ENCODE measurements at regions not wholly inside any gene's neighbourhood (a gene's known extent, or its start where the extent isn't known, plus 50 kb on each side); places are given as distances from the start of the nearest gene placed in this dataset.

GRCh38 chr5:107235167-107235566 lies 435.6 kb downstream of the EFNA5 start:
- no peaks in the 10 kb centered on the region for H3K4me1 ChIP-seq (ENCODE audit: control insufficient read depth, insufficient read depth, low read length)
- no peaks in the 10 kb centered on the region for H3K9me3 ChIP-seq (ENCODE audit: control insufficient read depth, insufficient read depth, low read depth, low read length)
- TF ChIP-seq MEIS1 (CRISPR knock-in tag; IDR thresholded peaks at IDR 0.05; ENCODE audit: borderline replicate concordance) = no peak
- TF ChIP-seq REST (tag by site-specific recombination; IDR thresholded peaks at IDR 0.05) = no peak
- no peak for TF ChIP-seq SP3 (tag by site-specific recombination; IDR thresholded peaks at IDR 0.05)
- TF ChIP-seq ZNF341 (tag by site-specific recombination; IDR thresholded peaks at IDR 0.05; ENCODE audit: low read depth) = no peak
- no peak for TF ChIP-seq ZNF391 (tag by site-specific recombination; IDR thresholded peaks at IDR 0.05; ENCODE audit: borderline replicate concordance, low read depth)
- TF ChIP-seq ZBTB48 (tag by site-specific recombination; IDR thresholded peaks at IDR 0.05) = no peak
- no peak for TF ChIP-seq ZNF624 (tag by site-specific recombination; IDR thresholded peaks at IDR 0.05)
- TF ChIP-seq ZNF837 (tag by site-specific recombination; IDR thresholded peaks at IDR 0.05) = no peak
- no peak for TF ChIP-seq ZNF140 (tag by site-specific recombination; IDR thresholded peaks at IDR 0.05)
- TF ChIP-seq ZNF157 (tag by site-specific recombination; IDR thresholded peaks at IDR 0.05) = no peak
- no peak for TF ChIP-seq ZNF280C (tag by site-specific recombination; IDR thresholded peaks at IDR 0.05)
- TF ChIP-seq HOXA7 (CRISPR knock-in tag; IDR thresholded peaks at IDR 0.05; ENCODE audit: borderline replicate concordance) = no peak
- no peak overlapping the region for H3K27ac ChIP-seq (ENCODE audit: extremely low read depth, low read depth, low read length)
- no peak overlapping the region for H3K4me3 ChIP-seq (ENCODE audit: low read depth, low read length)
- H3K36me3 ChIP-seq (ENCODE audit: control insufficient read depth in 2 of 2, insufficient read depth in 1 of 2, low read length in 2 of 2) = no peaks in the 10 kb centered on the region
- ChIA-PET CTCF (interaction anchor here (0.7 to 5.4 kb wide), 2 partner anchors 12 to 938 kb away, joined by 3 to 34 read pairs; no protein-coding TSS in a partner anchor), POLR2A (no interaction called here)

- Histone ChIP-seq H3K4me1 (ENCODE audit: control insufficient read depth, insufficient read depth, low read length) (no peaks in the 10 kb centered on the region), H3K27ac (ENCODE audit: extremely low read depth, low read depth, low read length) (no peak overlapping the region), H3K9me3 (ENCODE audit: control insufficient read depth, insufficient read depth, low read depth, low read length) (no peaks in the 10 kb centered on the region), H3K4me3 (ENCODE audit: low read depth, low read length) (no peak overlapping the region), H3K36me3 (ENCODE audit: control insufficient read depth in 2 of 2, insufficient read depth in 1 of 2, low read length in 2 of 2) (no peaks in the 10 kb centered on the region)
- no peak for TF ChIP-seq ZSCAN16 (tag by site-specific recombination; IDR thresholded peaks at IDR 0.05)
- TF ChIP-seq ZNF404 (tag by site-specific recombination; IDR thresholded peaks at IDR 0.05) = no peak
- no peak for TF ChIP-seq ZNF639 (tag by site-specific recombination; IDR thresholded peaks at IDR 0.05)
- TF ChIP-seq ZNF214 (tag by site-specific recombination; IDR thresholded peaks at IDR 0.05; ENCODE audit: borderline replicate concordance) = no peak
- POLR2A ChIA-PET = no interaction called here
- CTCF ChIA-PET = interaction anchor here (5.4 kb wide), 1 partner anchor 14 kb away, joined by 34 read pairs; no protein-coding TSS in a partner anchor
Observed at GRCh38 chr5:107232788-107233187, 437.9 kb downstream of the EFNA5 start.

All from HEK293 (cell line).